Upper lobe of left lung (tissue), 4 donors: ENCODE measurements at regions not wholly inside any gene's neighbourhood (a gene's known extent, or its start where the extent isn't known, plus 50 kb on each side); places are given as distances from the start of the nearest gene placed in this dataset.

Experiments used
- CTCF ChIP-seq, 6 experiments: fragments of 450-650 bp in 4 of 6; fragments of 200-600 bp in 2 of 6; sonication (generic) in 2 of 6; IDR thresholded peaks; one replicate each; pipeline ENCODE4 v1.5.1; 2016 to 2019; ENCODE audit warnings: antibody characterized with exemption in 6 of 6
- EP300 ChIP-seq, 4 donors: sonication (generic); formaldehyde crosslinking; IDR thresholded peaks; one replicate each; pipeline ENCODE4 v1.5.1; 2017; ENCODE audit warnings: antibody characterized with exemption in 4 of 4, control low read depth in 2 of 4
- POLR2A ChIP-seq, 4 donors: fragments of 450-650 bp; IDR thresholded peaks; one replicate each; pipeline ENCODE4 v1.5.1; 2016 to 2017; ENCODE audit warnings: antibody characterized with exemption in 4 of 4, mild to moderate bottlenecking in 2 of 4
- POLR2AphosphoS5 ChIP-seq, 2 donors: sonication (generic); formaldehyde crosslinking; IDR thresholded peaks; one replicate each; pipeline ENCODE4 v1.5.1; 2017; ENCODE audit warnings: antibody characterized with exemption in 2 of 2

GRCh38 chr10:8182806-8183205 lies 128.3 kb downstream of the GATA3 start:
- no peak for TF ChIP-seq CTCF (IDR thresholded peaks at IDR 0.05)
- no peak for TF ChIP-seq EP300 (IDR thresholded peaks at IDR 0.05)
- no peak for TF ChIP-seq POLR2A (IDR thresholded peaks at IDR 0.05)
- TF ChIP-seq POLR2AphosphoS5 (IDR thresholded peaks at IDR 0.05): no peak
